Ovary (tissue), 7 donors: ENCODE measurements at regions not wholly inside any gene's neighbourhood (a gene's known extent, or its start where the extent isn't known, plus 50 kb on each side); places are given as distances from the start of the nearest gene placed in this dataset.

Source experiments
- DNase-seq, 5 donors: peaks; one replicate each; pipeline ENCODE4 v3.0.0-alpha.2; 2019 to 2020
- H3K27ac ChIP-seq, 2 donors: fragments of 200-600 bp; one replicate each; pipeline versions ENCODE4 v1.5.1 to v1.8.0; 2019 to 2022
- H3K27me3 ChIP-seq: fragments of 200-600 bp; one replicate; pipeline ENCODE4 v1.8.0; 2022
- H3K36me3 ChIP-seq: fragments of 200-600 bp; sonication (generic); one replicate; pipeline ENCODE4 v1.5.1; 2019
- H3K4me1 ChIP-seq: one replicate; pipeline ENCODE4 v1.8.1; 2013; ENCODE audit warnings: mild to moderate bottlenecking, moderate library complexity; ENCODE audit not compliant: insufficient read depth
- H3K4me3 ChIP-seq: fragments of 200-600 bp; sonication (generic); one replicate; pipeline ENCODE4 v1.5.1; 2017
- H3K9me3 ChIP-seq, 2 donors: fragments of 200-600 bp in 1 of 2; sonication (generic) in 1 of 2; one replicate each; pipeline versions ENCODE4 v1.5.1 to v1.8.1; 2013 to 2019; ENCODE audit warnings: mild to moderate bottlenecking in 1 of 2, moderate library complexity in 1 of 2
- CTCF ChIP-seq, 3 donors: fragments of 450-650 bp in 2 of 3; fragments of 200-600 bp in 1 of 3; IDR thresholded peaks; one replicate each; pipeline versions ENCODE4 v1.5.1 to v1.8.0; 2016 to 2022; ENCODE audit warnings: antibody characterized with exemption in 3 of 3, mild to moderate bottlenecking in 1 of 3
- EP300 ChIP-seq: sonication (generic); formaldehyde crosslinking; IDR thresholded peaks from one replicate; pipeline ENCODE4 v1.6.1; 2017; ENCODE audit warnings: antibody characterized with exemption
- POLR2A ChIP-seq: fragments of 450-650 bp; IDR thresholded peaks from one replicate; pipeline ENCODE4 v1.6.1; 2017; ENCODE audit warnings: antibody characterized with exemption, mild to moderate bottlenecking, moderate library complexity
- WGBS, 3 donors: extraction: QIAGEN DNeasy Blood & Tissue Kit in 1 of 3; methylation state at CpG; one replicate each; pipeline versions ENCODE4 v1.1.5 to v1.1.7; 2013 to 2017; 5-methylcytosine and 5-hydroxymethylcytosine counted together
- intact Hi-C, 4 donors: fragments of 100-400 bp; cut with DNase I; formaldehyde crosslinking; loops; one replicate each; pipeline versions ENCODE4 v1.11.0 to v1.15.1; 2022 to 2023
- donor health status: DM: no; HTN: no; CAD: no; lungs with moderate emphysema.
- donor health status: DM: no; HTN: no; CAD: no.
- donor health status: Bipolar disorder and iron deficiency.
- donor health status: DM: no; HTN: no; CAD: no.
- donor health status: DM: yes; HTN: yes; CAD: no.

GRCh38 chr5:6085341-6085860 is 292.9 kb downstream of the MED10 start:
- Histone ChIP-seq H3K4me3 (no peak overlapping the region), H3K4me1 (no peaks in the 10 kb centered on the region), H3K9me3 (no peaks in the 10 kb centered on the region), H3K27ac (no peak overlapping the region), H3K36me3 (no peaks in the 10 kb centered on the region), H3K27me3 (no peaks in the 10 kb centered on the region)
- DNase-seq, result no peak
- intact Hi-C loops, result no loop called here
- 57 to 63% (median 59%) methylated on average over 9 of the region's 9 CpGs for WGBS, 3 donors
- TF ChIP-seq POLR2A (no peak), EP300 (no peak), CTCF (IDR thresholded peaks at IDR 0.05) (no peak)

- Histone ChIP-seq H3K27me3 (no peaks in the 10 kb centered on the region), H3K27ac (no peak overlapping the region), H3K36me3 (no peaks in the 10 kb centered on the region), H3K4me1 (no peaks in the 10 kb centered on the region), H3K9me3 (no peaks in the 10 kb centered on the region), H3K4me3 (no peak overlapping the region)
- no peak for TF ChIP-seq CTCF (IDR thresholded peaks at IDR 0.05)
- TF ChIP-seq POLR2A, result no peak
- TF ChIP-seq EP300, result no peak
- 48 to 59% (median 51%) methylated on average over 2 of the region's 2 CpGs for WGBS, 3 donors
- intact Hi-C loops, result no loop called here
- DNase-seq, result no peak
These were observed 293.5 kb downstream of the MED10 start for GRCh38 chr5:6084836-6085235.

GRCh38 chr5:6084376-6084775 is 294.0 kb downstream of the MED10 start:
- no peaks in the 10 kb centered on the region for H3K27me3 ChIP-seq
- no peaks in the 10 kb centered on the region for H3K4me1 ChIP-seq
- no peak for DNase-seq
- intact Hi-C loops, result no loop called here
- TF ChIP-seq EP300 (no peak), CTCF (IDR thresholded peaks at IDR 0.05) (no peak)
- no peaks in the 10 kb centered on the region for H3K36me3 ChIP-seq
- no peak overlapping the region for H3K4me3 ChIP-seq
- no peak overlapping the region for H3K27ac ChIP-seq
- WGBS, 3 donors, result 69 to 80% (median 70%) methylated on average over 8 of the region's 8 CpGs
- H3K9me3 ChIP-seq, result no peaks in the 10 kb centered on the region

DNA sequence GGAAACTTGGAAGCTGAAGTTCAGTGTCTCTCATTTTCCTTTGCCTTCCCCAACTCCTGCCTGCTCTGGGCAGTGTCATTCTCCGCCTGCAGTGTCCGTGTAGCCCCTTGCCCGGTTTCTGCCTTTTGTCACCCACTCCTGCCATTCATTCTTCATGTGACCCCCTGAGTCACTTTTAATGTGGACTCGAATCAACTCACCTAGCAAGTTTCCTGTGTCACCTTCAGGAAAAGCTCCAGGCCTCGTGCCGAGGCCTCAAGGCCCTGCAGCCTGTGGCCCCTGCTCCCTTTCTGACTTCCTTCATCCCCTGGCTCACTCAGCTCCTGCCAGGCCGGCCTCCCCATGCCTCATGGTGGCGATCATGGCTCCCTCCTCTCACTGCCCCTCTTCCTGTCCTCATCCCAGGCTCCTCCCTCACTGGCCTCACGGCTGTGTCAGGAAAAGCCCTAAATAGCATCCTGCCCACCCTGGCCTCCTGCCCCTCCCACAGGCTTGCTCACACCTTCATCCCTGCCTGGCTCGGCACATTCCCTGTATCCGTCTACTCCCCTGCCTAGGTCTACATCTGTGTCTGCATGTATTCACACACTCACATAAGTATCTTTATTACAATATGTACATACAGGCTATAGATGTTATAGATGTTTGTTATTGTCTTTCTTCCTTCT is 294.9 kb downstream of the MED10 start:
- H3K4me1 ChIP-seq, result no peaks in the 10 kb centered on the region
- H3K4me3 ChIP-seq, result no peak overlapping the region
- H3K27me3 ChIP-seq, result no peaks in the 10 kb centered on the region
- no peak for DNase-seq
- TF ChIP-seq EP300 (no peak), CTCF (IDR thresholded peaks at IDR 0.05) (no peak), POLR2A (no peak)
- WGBS, 3 donors, result 68 to 78% (median 73%) methylated on average over 11 of the region's 11 CpGs
- H3K9me3 ChIP-seq, result no peaks in the 10 kb centered on the region
- no peaks in the 10 kb centered on the region for H3K36me3 ChIP-seq
- no peak overlapping the region for H3K27ac ChIP-seq
- intact Hi-C loops, result no loop called here
